Right forelimb (tissue), 1 donor: ENCODE measurements at regions not wholly inside any gene's neighbourhood (a gene's known extent, or its start where the extent isn't known, plus 50 kb on each side); places are given as distances from the start of the nearest gene placed in this dataset.
"Not testable (repeated sequence)": the region's sequence is repeated elsewhere in the genome, so short reads cannot be mapped to it uniquely, and the experiment has no call there.

ENCODE experiments used
- DNase-seq: peaks from one replicate; pipeline ENCODE4 v3.0.0-alpha.2; 2018

DNA sequence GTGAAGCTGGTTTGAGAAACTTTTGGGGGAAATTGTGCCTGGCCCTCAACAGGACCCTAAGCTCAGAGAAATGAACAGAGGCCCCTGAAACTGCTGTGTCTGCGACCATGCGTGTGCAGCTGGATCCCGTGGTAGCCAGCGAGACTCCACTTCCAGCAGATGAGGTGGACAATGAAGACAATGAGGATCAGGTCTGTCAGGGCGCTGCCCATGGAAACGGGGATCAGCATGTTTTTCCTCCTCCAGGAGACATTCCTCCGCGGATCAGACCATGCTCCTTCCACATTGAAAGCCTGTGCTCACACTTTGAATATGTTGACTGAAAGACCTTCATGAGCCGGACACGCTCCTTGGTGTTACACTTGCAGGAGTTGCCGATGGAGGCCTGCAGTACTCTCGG, 1439.8 kb upstream of the ALCAM start:
- DNase-seq, result no peak

GRCh38 chr3:103927896-103928295, 1438.8 kb upstream of the ALCAM start:
- no peak for DNase-seq

DNA sequence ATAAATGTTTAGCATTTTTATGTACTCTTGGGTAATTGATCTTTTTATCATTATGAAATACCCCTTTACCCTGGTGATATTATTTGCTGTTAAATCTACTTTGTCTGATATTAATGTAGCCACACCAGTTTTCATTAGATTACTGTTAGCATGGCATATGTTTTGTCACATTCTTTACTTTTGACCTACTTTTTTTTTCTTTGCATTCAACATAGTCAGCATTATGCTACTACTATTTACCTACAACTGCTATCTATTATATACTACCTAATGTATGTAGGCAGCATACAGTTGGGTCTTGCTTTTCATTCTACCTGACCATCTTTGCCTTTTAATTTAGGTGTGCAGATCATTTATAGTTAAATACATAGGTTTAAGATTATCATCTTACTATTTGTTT, 1429.6 kb upstream of the ALCAM start:
- no peak for DNase-seq

DNA sequence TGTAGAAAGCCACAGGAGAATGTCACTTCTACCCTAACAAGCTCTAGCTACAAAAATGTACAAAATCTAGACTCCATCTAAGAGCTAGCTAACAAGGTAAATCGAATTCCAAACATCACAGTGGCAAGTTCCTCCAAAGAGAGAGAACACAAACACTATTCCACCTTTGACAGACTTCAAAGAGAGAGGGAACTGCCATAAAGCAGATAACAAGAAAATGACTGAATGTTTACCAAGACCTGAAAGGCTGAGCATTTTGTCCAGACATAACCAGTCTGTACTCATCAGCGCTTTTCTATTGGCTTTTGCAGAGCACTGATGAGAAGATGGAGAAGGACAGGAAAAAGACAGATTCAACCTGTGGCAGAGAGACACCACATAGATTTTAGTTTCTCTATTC, 1419.6 kb upstream of the ALCAM start:
- DNase-seq, result no peak

DNA sequence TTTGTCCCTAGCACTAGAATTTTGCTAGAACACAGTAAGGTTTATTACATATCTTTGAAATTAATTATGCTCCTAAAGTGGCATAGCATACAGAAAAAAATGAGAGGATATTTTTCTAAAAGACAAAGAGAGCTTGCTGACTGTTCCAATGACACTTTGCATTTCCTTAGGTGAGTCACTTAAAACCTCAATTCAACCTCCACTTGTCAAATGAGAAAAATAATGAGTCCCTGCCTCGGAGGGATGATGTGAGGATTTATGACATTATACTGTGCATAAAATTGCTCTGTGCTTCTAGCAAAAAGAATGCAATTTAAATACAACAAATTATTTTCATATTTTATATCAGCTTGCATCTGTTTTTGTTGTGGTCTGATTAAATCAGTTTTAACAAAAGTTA, 1417.0 kb upstream of the ALCAM start:
- no peak for DNase-seq

GRCh38 chr3:103950676-103951075, 1416.0 kb upstream of the ALCAM start:
- no peak for DNase-seq

DNA sequence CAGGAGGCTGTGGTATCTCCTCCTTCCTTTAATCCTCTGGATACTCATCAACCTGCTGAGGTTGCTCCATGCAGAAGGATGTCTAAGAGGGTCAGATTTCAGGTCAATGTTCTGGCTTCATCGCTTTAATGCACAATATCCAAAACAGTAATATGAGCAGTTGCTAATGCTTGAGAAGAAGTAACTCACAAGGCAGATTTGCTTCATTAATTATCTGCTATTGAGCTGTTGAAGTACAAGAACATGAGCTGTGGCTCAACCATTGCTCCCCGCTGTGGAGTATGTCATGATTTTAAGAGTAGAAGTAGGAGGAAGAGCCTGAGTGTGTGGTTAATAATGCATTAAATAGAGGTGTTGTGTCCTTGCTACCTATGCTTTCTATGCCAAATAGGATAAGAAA, 1412.9 kb upstream of the ALCAM start:
- DNase-seq, result no peak

DNA sequence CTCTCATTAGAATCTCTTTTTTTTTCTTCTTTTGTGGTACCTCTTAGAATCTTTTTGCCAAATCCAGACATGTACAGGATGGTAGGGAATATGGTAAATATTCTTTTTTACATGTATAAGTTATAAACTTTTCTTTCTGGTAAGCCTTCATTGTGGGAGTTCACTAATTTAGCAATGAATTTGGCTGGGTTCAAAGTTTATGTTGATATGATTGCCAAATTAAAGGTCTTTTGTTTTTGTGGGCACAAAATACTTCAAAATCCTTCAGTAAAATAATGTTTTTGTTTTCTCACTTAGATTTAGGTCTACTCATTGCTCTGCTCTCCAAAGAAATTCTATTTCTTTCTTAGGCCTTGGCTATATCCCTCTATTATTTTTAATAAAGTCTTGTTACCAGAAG, 1405.9 kb upstream of the ALCAM start:
- DNase-seq, result no peak

DNA sequence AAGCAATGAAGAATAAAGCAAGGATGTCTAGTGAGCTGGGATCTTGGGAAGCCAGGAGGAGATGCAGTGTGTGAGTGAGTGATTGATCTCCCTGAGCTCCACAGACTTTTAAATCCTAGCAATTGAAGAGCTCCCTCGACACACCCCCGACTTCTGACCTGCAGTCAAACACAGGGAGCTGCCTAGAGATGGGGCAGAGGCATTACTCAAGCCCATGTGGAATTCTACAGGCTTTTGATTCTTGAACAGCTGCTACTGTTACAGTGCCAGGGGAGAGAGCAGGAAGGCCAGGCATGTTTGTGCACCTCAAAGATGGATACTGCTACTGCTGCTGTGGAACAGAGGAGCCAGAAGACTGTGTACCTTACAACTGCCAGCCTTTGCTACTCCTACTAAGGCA, 1403.1 kb upstream of the ALCAM start:
- no peak for DNase-seq

DNA sequence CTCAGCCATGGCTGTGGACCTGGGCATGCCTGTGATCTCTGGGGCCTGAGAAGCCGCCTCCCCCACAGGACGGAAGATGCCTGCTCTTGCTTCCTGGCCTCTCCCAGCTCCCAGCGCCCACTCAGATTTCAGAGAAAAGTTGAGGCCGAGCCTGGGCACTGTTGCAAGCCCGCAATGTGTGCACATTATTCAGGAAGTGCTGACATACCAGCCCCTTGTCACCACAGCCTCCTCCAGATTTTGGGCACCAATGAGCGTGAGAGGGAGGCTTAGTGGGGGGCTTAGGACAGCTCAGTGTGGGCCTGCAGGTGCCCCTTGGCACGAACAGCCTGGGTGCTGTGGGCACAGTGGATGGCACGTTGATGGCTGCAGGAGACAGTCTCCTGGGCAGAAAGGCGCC, 1400.9 kb upstream of the ALCAM start:
- no peak for DNase-seq

DNA sequence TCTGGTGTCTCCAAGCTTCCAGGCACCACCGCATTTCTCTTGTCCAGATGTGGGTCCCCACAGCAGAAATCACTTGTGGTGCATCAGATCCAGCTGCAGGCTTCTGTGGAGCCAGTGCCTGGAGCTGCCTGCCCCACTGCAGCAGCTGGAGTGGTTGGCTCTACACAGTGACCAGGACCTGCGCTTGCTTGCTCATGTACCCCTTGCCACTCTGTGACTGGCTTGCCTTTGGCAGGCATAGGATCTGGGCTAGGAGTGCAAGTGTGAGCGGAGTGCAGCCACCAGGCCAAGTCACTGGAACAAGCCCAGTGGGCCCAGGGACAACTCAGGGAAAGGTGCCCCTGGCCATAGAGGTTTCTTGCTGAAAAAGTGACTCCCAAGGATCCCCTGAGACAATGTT, 1400.0 kb upstream of the ALCAM start:
- no peak for DNase-seq

GRCh38 chr3:103968131-103968530, 1398.6 kb upstream of the ALCAM start:
- no peak for DNase-seq

- DNase-seq, result no peak
These were observed 1398.0 kb upstream of the ALCAM start for GRCh38 chr3:103968751-103969150.

DNA sequence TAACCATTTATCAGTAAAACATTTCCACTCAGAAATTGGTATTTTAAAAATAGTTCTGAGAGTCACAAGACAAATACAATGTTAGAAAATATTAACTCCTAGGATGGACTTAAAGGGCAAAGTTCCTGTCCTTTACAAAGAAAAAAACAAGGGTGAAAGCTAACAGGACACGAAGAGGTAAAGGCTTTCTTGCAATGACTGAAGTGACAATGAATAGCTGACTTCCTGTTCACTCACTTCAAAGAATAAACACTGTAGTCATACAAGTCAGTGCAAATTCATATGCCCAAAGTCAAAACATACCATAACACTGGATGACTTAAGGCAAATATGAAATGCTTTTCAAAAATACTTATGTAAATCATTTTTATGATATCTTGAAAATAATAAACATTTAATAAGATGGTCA, 1389.8 kb upstream of the ALCAM start:
- no peak for DNase-seq

GRCh38 chr3:103977417-103977816, 1389.3 kb upstream of the ALCAM start:
- DNase-seq, result no peak

DNA sequence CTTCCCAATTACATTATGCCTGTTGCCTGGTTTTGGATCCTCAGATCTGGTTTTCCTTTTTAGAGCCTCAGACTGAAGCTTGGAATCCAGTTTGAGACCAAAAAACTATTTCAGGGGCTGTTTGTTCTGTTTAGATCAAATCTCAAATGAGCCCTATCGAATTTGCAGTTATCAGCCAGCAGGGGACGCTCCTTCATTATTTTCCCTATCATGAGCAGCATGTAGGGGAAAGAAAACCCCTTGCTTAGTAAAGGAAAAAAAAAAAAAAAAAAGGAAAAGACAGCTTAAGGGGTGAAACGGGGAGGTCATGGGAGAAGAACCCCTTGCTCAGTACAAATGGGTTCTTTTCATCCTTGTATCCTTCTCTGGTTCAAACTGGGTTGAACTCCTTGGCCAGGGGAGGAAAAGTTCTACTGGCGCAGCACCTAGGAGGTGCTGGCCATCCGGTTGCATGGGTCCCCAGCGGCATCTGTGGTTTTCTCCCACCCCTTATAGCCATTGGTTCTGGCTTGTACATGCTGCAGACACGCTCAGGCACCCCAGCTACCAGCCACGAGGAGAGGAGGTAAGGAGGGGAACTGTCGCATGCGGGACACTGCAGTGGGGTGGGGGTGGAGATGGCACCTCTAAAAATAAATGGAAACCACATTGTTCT, 1375.1 kb upstream of the ALCAM start:
- no peak for DNase-seq

GRCh38 chr3:103992469-103992868, 1374.2 kb upstream of the ALCAM start:
- DNase-seq, result no peak

DNA sequence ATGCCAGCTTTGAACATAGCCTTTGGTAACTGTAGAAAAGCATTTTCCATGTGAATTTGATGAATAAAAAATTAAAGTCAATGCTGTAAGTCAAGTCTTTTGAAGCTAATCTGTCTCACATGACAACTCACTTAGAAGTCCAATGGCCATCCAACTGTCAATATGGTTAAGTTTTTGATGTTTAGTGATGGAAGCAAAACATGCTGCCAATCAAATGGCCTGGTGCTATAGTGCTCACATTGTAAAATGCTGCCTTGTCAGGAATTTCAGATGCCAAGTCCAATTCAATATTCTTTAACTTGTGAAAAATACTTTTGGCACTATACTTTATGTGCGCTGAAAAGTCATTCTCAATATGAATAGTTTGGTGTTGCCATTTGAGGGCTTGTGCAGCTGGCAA, 1361.8 kb upstream of the ALCAM start:
- DNase-seq, result no peak

DNA sequence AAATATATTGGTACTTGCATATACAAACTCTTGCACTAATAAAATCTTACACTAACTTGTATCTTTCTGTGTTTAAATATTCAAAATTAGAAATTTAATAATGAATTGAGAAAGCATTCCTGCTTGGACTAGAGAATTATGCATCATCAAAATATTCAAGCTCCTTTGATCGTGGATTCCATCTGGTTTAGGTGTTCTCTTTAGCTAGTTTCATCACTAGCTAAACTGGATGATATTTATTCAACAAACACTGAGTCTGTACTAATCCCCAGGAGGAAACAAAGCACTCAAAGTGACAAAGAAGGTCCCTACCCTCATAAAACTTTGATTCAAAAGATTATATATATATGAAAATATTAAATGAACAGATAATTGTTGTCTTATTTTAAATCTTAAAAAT, 1360.9 kb upstream of the ALCAM start:
- DNase-seq, result no peak

DNA sequence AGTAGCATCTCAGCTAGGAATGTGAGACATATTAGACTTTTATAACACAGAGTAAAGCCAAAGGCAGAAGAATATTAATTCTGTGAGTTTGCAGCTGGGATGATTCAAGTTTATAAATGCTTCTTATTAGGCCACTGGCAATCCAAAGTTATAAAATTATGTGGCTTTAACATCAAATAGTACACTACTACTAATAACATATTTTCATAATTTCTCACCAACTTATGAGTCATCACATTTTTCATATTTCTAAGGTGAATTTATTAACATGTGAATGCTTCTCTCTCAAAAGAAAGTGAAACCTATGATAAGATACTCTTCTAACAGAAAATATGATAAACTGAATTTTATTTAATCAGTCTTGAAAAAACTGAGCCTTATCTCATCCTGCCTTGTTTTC, 1348.2 kb upstream of the ALCAM start:
- DNase-seq, result no peak

GRCh38 chr3:104031598-104031997, 1335.1 kb upstream of the ALCAM start:
- DNase-seq, result no peak

DNA sequence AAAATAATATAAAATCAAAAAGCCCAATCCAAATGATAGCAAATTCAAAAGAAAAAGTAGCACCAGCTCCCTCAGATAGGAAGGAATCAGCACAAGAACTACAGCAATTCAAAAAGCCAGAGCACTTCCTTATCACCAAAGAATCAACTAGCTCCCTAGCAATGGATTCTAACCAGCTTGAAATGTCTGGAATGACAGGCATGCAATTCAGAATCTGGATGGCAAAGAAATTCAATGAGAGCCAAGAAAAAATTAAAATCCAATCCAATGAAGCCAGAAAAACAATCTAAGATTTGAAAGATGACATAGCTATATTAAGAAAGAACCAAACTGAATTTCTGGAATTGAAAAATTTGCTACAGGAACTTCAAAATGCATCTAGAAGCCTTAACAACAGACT, 1334.4 kb upstream of the ALCAM start:
- no peak for DNase-seq

DNA sequence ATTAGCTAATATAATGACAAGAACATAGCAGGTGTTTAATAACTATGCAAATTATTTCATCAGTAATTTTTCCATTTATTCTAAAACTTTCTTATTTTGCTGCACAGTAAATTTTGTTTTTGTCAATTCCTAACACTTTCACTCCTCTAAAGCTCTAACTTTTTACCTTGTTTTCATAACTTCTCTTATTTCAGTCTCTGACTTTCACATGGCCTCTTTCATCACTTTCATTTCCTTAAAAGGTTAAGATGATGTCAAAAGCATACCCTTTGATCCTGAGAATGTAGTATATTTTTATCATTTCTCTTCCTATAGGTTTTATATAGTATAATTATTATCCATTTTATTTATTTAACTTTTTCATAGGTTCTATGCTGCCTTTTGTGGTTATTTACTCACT, 1325.8 kb upstream of the ALCAM start:
- DNase-seq, result no peak

- DNase-seq, result not testable (repeated sequence)
These were observed 1323.6 kb upstream of the ALCAM start for GRCh38 chr3:104043001-104043543.

DNA sequence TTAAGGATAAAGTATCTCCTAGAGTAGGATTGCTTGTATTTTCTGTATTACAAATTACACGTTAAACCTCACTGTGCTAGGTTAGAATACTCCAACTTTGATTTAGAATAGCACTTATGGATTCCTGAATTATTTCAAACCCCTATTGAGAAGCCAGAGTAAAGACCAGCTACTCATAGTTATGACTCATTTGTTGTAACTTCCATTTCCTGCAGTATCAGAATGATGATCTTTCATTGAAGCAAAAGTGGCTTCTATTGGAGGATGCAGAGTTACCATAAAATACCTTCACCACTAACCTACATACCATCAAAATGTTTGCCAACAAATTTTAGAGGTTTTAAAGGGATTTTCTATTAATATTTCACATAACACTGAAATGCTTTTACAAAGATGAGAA, 1322.7 kb upstream of the ALCAM start:
- no peak for DNase-seq
